ENCODE measurements at regions not wholly inside any gene's neighbourhood (a gene's known extent, or its start where the extent isn't known, plus 50 kb on each side); places are given as distances from the start of the nearest gene placed in this dataset.

GRCh38 chrX:122500556-122500955 lies 683.5 kb upstream of the GRIA3 start:
- ATAC-seq, result no peak
- no peaks in the 10 kb centered on the region for H3K9me3 ChIP-seq
- H3K4me3 ChIP-seq, result no peak overlapping the region
- no peaks in the 10 kb centered on the region for H3K36me3 ChIP-seq
- no peak overlapping the region for H3K27ac ChIP-seq
- H3K4me1 ChIP-seq, result no peaks in the 10 kb centered on the region
- H3K27me3 ChIP-seq, result no peaks in the 10 kb centered on the region
- WGBS, 2 donors (ENCODE audit: low coverage in 1 of 2), result 56 to 91% methylated on average over 2 of the region's 2 CpGs
- TF ChIP-seq POLR2A (IDR thresholded peaks at IDR 0.05) (no peak), CTCF (IDR thresholded peaks at IDR 0.05) (no peak), POLR2AphosphoS5 (IDR thresholded peaks at IDR 0.05) (no peak), EP300 (IDR thresholded peaks at IDR 0.05) (no peak)

GRCh38 chrX:122501652-122502051 lies 682.4 kb upstream of the GRIA3 start:
- H3K4me3 ChIP-seq, result no peak overlapping the region
- WGBS, 2 donors (ENCODE audit: low coverage in 1 of 2), result 75% methylated on average over 2 of the region's 3 CpGs; no CpG with 5 or more reads in 1 of the 2 donors
- H3K4me1 ChIP-seq, result no peaks in the 10 kb centered on the region
- no peaks in the 10 kb centered on the region for H3K9me3 ChIP-seq
- TF ChIP-seq CTCF (IDR thresholded peaks at IDR 0.05) (no peak), POLR2AphosphoS5 (IDR thresholded peaks at IDR 0.05) (no peak), POLR2A (IDR thresholded peaks at IDR 0.05) (no peak), EP300 (IDR thresholded peaks at IDR 0.05) (no peak)
- H3K36me3 ChIP-seq, result no peaks in the 10 kb centered on the region
- H3K27me3 ChIP-seq, result no peaks in the 10 kb centered on the region
- ATAC-seq, result no peak
- no peak overlapping the region for H3K27ac ChIP-seq

- whole genome bisulfite sequencing, 2 donors (ENCODE audit: low coverage in 1 of 2), result 71 to 72% methylated on average over 3 of the region's 3 CpGs
- no peak overlapping the region for H3K4me3 ChIP-seq
- no peak for ATAC-seq
Observed at GRCh38 chrX:122504026-122504425, 680.1 kb upstream of the GRIA3 start.

GRCh38 chrX:122512561-122513072 lies 671.5 kb upstream of the GRIA3 start:
- H3K27ac ChIP-seq, result no peak overlapping the region
- no peaks in the 10 kb centered on the region for H3K27me3 ChIP-seq
- TF ChIP-seq EP300 (IDR thresholded peaks at IDR 0.05), result no peak
- no peak for TF ChIP-seq POLR2AphosphoS5 (IDR thresholded peaks at IDR 0.05)
- TF ChIP-seq CTCF (IDR thresholded peaks at IDR 0.05), result no peak
- no peak for TF ChIP-seq POLR2A (IDR thresholded peaks at IDR 0.05)
- no peaks in the 10 kb centered on the region for H3K9me3 ChIP-seq
- no peaks in the 10 kb centered on the region for H3K4me1 ChIP-seq
- ATAC-seq, result no peak
- no peak overlapping the region for H3K4me3 ChIP-seq
- 79% methylated on average over 2 of the region's 3 CpGs; no CpG with 5 or more reads in 1 of the 2 donors for WGBS, 2 donors (ENCODE audit: low coverage in 1 of 2)
- H3K36me3 ChIP-seq, result no peaks in the 10 kb centered on the region

More at GRCh38 chrX:122504026-122504425, 680.1 kb upstream of the GRIA3 start:
- no peak overlapping the region for H3K27ac ChIP-seq
- H3K27me3 ChIP-seq, result no peaks in the 10 kb centered on the region
- no peaks in the 10 kb centered on the region for H3K4me1 ChIP-seq
- H3K9me3 ChIP-seq, result no peaks in the 10 kb centered on the region
- TF ChIP-seq POLR2AphosphoS5 (IDR thresholded peaks at IDR 0.05) (no peak), EP300 (IDR thresholded peaks at IDR 0.05) (no peak), POLR2A (IDR thresholded peaks at IDR 0.05) (no peak), CTCF (IDR thresholded peaks at IDR 0.05) (no peak)
- H3K36me3 ChIP-seq, result no peaks in the 10 kb centered on the region

GRCh38 chrX:122517786-122518185 lies 666.3 kb upstream of the GRIA3 start:
- H3K36me3 ChIP-seq, result no peaks in the 10 kb centered on the region
- no peaks in the 10 kb centered on the region for H3K4me1 ChIP-seq
- no peak overlapping the region for H3K27ac ChIP-seq
- no peaks in the 10 kb centered on the region for H3K9me3 ChIP-seq
- TF ChIP-seq CTCF (IDR thresholded peaks at IDR 0.05), result no peak
- TF ChIP-seq POLR2A (IDR thresholded peaks at IDR 0.05), result no peak
- no peak for TF ChIP-seq EP300 (IDR thresholded peaks at IDR 0.05)
- no peak for TF ChIP-seq POLR2AphosphoS5 (IDR thresholded peaks at IDR 0.05)
- ATAC-seq, result no peak
- H3K27me3 ChIP-seq, result no peaks in the 10 kb centered on the region
- H3K4me3 ChIP-seq, result no peak overlapping the region
